NB4 (cell line): ENCODE measurements at regions not wholly inside any gene's neighbourhood (a gene's known extent, or its start where the extent isn't known, plus 50 kb on each side); places are given as distances from the start of the nearest gene placed in this dataset.
A peak's percentile ranks its signal among the peaks of the same experiment; 100 is the strongest.

Source experiments
- MYC ChIP-seq: IDR thresholded peaks from 2 replicates; pipeline ENCODE4 v1.6.1; 2011; ENCODE audit warnings: low read depth, low read length
- POLR2A ChIP-seq: IDR thresholded peaks from 2 replicates; pipeline ENCODE4 v1.6.1; 2011; ENCODE audit warnings: mild to moderate bottlenecking; ENCODE audit not compliant: insufficient read length; ENCODE audit errors: extremely low read depth
- TF ChIP-seq, protein P1 (sequence below): IDR thresholded peaks from one replicate; pipeline ENCODE4 v1.5.1; 2012; ENCODE audit warnings: low read depth, low read length
- TF ChIP-seq, protein P2 (sequence below): IDR thresholded peaks from 2 replicates; pipeline ENCODE4 v1.6.1; 2011; ENCODE audit warnings: low read depth, low read length

DNA sequence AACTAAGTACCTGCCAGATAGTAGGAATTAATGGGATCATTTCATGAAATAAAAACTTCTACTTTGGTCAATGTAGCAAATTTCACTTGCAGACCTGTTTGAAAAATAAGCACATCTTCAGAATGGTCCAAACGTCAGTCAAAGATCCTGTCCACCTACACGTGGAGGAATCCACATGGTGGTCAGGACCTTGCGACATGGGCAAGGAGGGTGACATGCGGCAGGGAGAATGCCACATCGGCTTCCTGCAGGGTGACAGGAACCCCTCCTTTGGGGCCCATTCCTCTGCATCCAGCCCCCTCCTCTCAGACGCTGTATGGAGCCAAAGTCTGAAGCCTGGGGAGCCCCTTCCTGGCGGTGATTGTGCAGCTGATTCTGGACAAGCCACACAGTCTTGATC is 95.5 kb upstream of the MGMT start:
- TF ChIP-seq, protein P1, sequence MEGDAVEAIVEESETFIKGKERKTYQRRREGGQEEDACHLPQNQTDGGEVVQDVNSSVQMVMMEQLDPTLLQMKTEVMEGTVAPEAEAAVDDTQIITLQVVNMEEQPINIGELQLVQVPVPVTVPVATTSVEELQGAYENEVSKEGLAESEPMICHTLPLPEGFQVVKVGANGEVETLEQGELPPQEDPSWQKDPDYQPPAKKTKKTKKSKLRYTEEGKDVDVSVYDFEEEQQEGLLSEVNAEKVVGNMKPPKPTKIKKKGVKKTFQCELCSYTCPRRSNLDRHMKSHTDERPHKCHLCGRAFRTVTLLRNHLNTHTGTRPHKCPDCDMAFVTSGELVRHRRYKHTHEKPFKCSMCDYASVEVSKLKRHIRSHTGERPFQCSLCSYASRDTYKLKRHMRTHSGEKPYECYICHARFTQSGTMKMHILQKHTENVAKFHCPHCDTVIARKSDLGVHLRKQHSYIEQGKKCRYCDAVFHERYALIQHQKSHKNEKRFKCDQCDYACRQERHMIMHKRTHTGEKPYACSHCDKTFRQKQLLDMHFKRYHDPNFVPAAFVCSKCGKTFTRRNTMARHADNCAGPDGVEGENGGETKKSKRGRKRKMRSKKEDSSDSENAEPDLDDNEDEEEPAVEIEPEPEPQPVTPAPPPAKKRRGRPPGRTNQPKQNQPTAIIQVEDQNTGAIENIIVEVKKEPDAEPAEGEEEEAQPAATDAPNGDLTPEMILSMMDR: no peak
- TF ChIP-seq MYC (no peak), POLR2A (no peak)
- TF ChIP-seq, protein P2, sequence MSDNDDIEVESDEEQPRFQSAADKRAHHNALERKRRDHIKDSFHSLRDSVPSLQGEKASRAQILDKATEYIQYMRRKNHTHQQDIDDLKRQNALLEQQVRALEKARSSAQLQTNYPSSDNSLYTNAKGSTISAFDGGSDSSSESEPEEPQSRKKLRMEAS: 0 out of 2 replicates have a peak, but pooled peaks have one; percentile 4
